Thoracic aorta (tissue), 2 donors: ENCODE measurements at regions not wholly inside any gene's neighbourhood (a gene's known extent, or its start where the extent isn't known, plus 50 kb on each side); places are given as distances from the start of the nearest gene placed in this dataset.
A peak's percentile ranks its signal among the peaks of the same experiment; 100 is the strongest.

ENCODE experiments used
- ATAC-seq: fragments of 150-250 bp; one replicate; pipeline ENCODE4 v1.8.0; 2017; ENCODE audit warnings: low read depth; ENCODE audit not compliant: insufficient number of reproducible peaks, low FRiP score
- DNase-seq: peaks from one replicate; pipeline ENCODE4 v3.0.0-alpha.2; 2020; ENCODE audit warnings: low spot score
- H3K27ac ChIP-seq, 2 donors: fragments of 200-600 bp; sonication (generic); 1 replicate in 1 of 2; 2 replicates in 1 of 2; pipeline ENCODE4 v1.5.1; 2016; ENCODE audit warnings: mild to moderate bottlenecking in 2 of 2, moderate library complexity in 2 of 2
- H3K27me3 ChIP-seq: fragments of 200-600 bp; sonication (generic); replicated peaks from 2 replicates; pipeline ENCODE4 v1.6.0; 2016; ENCODE audit warnings: mild to moderate bottlenecking; ENCODE audit not compliant: insufficient read depth
- H3K36me3 ChIP-seq: fragments of 200-600 bp; sonication (generic); one replicate; pipeline ENCODE4 v1.5.1; 2016
- H3K4me1 ChIP-seq, 2 donors: fragments of 200-600 bp; sonication (generic); 1 replicate in 1 of 2; 2 replicates in 1 of 2; pipeline versions ENCODE4 v1.5.1 to v1.6.0; 2016; ENCODE audit warnings: low read depth in 2 of 2, mild to moderate bottlenecking in 1 of 2; ENCODE audit not compliant: control insufficient read depth in 1 of 2
- H3K4me3 ChIP-seq: fragments of 200-600 bp; sonication (generic); 2 replicates; pipeline ENCODE4 v1.5.1; 2016; ENCODE audit warnings: mild to moderate bottlenecking
- H3K9me3 ChIP-seq: fragments of 200-600 bp; sonication (generic); 2 replicates; pipeline ENCODE4 v1.5.1; 2016
- CTCF ChIP-seq: fragments of 200-600 bp; sonication (generic); IDR thresholded peaks from one replicate; pipeline ENCODE4 v1.5.1; 2019; ENCODE audit warnings: antibody characterized with exemption

DNA sequence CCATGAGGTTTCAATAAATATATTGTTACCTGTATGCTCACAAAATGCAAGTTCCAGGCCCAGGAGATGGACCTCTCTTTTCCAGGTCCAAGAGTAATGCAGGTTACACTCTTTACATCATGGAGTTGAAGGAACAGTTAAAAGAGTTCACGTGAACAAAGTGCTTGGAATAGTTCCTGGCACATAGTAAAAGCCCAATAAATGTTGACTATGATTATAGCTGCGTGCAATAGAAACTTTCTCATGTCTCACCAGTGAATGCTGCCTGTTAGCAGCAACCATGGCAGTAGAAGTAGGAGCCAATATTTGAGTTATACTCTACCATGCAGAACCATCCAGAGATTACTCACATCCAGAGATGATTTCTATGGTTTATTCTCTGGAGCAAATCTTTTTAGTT is 707.5 kb downstream of the DHX35 start:
- Histone ChIP-seq H3K36me3 (no peaks in the 10 kb centered on the region), H3K4me3 (no peak overlapping the region), H3K4me1 (no peaks in the 10 kb centered on the region), H3K27ac (no peak overlapping the region), H3K9me3 (no peaks in the 10 kb centered on the region), H3K27me3 (no peaks in the 10 kb centered on the region)
- DNase-seq (no peak), ATAC-seq (no peak)
- TF ChIP-seq CTCF = no peak

- no peak overlapping the region for H3K27ac ChIP-seq
- no peaks in the 10 kb centered on the region for H3K4me1 ChIP-seq
- H3K9me3 ChIP-seq = no peaks in the 10 kb centered on the region
- TF ChIP-seq CTCF = no peak
- DNase-seq (no peak), ATAC-seq (no peak)
- no peak overlapping the region for H3K4me3 ChIP-seq
- no peaks in the 10 kb centered on the region for H3K27me3 ChIP-seq
- H3K36me3 ChIP-seq = no peaks in the 10 kb centered on the region
Measured at GRCh38 chr20:39668038-39668437, 705.9 kb downstream of the DHX35 start.

DNA sequence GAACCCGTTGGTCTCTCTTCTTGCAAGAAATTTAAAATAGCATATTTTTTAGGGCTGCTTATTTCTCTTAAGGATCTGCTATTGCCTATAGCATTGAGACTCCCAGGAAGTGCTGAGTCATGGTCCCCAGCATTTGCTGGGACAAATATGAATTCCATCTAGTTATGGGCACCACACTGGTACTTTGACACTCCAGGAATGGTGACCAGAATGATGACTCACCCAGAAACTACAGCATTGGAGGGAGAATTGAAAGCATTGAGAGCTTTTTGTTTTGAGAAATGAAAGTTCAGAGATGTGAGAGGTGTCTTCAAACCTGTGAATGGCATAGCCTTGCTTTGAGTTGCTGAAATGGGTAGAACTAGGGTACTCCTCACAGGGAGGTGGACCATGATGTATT is 699.7 kb downstream of the DHX35 start:
- Histone ChIP-seq H3K27me3 (no peaks in the 10 kb centered on the region), H3K9me3 (no peaks in the 10 kb centered on the region), H3K27ac (no peak overlapping the region), H3K36me3 (no peaks in the 10 kb centered on the region), H3K4me1 (peaks cover 4 to 10% of the 10 kb centered on the region in 2 donors), H3K4me3 (no peak overlapping the region)
- DNase-seq (no peak), ATAC-seq (no peak)
- no peak for TF ChIP-seq CTCF

DNA sequence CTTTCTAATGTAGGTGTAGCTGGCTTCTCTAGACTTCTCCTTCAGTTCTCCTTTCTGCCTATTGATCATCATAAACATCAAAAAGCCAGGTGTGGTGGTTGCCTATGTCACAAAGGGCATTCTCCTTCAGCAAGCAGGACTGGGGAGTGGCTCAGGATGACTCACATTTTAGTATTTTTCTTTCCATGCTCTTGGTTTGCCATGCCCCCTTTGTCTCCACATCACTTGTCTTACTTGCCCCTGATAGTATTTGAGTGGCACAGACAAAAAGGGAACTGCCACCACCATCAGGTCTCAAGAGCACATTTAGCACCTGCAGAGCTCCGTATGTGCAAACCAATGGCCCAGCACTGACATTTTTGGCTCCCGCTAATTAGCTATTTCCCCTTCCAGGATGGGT is 698.8 kb downstream of the DHX35 start:
- peaks cover 4 to 10% of the 10 kb centered on the region in 2 donors for H3K4me1 ChIP-seq
- H3K27me3 ChIP-seq = no peaks in the 10 kb centered on the region
- peak overlapping the region in 1 of 2 donors; percentile 25 for H3K27ac ChIP-seq
- TF ChIP-seq CTCF = no peak
- ATAC-seq = no peak
- H3K4me3 ChIP-seq = no peak overlapping the region
- no peak for DNase-seq
- no peaks in the 10 kb centered on the region for H3K36me3 ChIP-seq
- no peaks in the 10 kb centered on the region for H3K9me3 ChIP-seq

GRCh38 chr20:39660226-39660625 is 698.1 kb downstream of the DHX35 start:
- Histone ChIP-seq H3K36me3 (no peaks in the 10 kb centered on the region), H3K9me3 (no peaks in the 10 kb centered on the region), H3K4me1 (peaks cover 4 to 10% of the 10 kb centered on the region in 2 donors), H3K27me3 (no peaks in the 10 kb centered on the region), H3K4me3 (no peak overlapping the region), H3K27ac (peak overlapping the region in 1 of 2 donors; percentile 25)
- ATAC-seq = no peak
- DNase-seq = no peak
- TF ChIP-seq CTCF = no peak
